T-helper 1 cell (primary cell): ENCODE measurements at regions not wholly inside any gene's neighbourhood (a gene's known extent, or its start where the extent isn't known, plus 50 kb on each side); places are given as distances from the start of the nearest gene placed in this dataset.
"Not testable (repeated sequence)": the region's sequence is repeated elsewhere in the genome, so short reads cannot be mapped to it uniquely, and the experiment has no call there.

Source experiments
- DNase-seq, 5 donors: peaks; one replicate each; pipeline ENCODE4 v3.0.0-alpha.2; 2012 to 2020

DNA sequence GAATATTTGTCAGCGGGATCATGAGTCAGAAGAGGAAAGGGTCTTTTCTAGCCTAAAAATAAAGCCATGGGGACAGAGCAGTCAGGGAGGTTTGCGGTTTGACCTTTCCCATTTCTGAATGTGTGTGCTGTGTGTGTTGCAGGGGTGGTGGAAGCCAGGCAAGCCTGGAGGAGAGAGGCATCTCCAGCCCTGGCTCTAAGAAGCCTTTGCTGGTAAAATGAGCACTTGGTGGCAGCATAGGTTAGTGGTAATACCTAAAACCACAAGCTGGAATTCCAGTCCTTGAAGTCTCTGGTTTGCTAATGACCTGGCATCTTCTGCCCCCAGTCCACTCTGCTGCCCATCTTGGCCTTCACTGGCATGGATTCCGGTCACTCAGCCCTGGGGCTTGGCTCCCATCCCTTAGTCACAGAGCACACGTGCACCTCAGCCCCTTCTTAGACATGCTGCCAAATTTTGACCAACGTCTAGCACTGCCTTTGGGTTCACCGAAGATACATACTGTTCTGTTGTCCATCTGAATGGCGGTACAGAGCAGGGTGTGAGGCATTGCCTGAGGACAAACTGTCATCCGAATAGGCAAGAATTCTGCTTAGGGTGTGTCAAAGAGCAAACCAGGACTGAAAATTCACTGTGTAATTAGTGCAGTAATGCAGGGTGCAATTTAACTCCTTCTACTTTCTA is 52.7 kb downstream of the KCNA5 start:
- no peak for DNase-seq

DNA sequence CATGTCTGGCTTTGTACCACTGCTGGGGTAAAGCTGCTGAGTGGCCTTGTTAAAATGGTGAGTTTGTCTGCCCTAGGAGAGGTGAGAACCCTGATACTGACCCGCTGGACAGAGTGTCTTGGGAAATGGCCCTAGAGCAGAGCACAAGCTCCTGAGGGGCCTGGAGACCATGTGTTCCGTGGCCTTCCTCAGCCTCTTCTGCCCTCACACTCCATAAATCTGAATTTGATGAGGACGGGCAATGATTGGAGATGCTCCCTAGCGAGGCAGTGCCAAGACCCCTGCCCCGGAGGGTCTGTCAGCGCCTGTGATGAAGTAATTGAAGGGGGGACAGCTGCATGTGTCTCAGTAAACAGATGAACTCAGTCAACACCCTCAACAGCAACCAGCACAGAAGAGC is 54.1 kb downstream of the KCNA5 start:
- no peak for DNase-seq

DNA sequence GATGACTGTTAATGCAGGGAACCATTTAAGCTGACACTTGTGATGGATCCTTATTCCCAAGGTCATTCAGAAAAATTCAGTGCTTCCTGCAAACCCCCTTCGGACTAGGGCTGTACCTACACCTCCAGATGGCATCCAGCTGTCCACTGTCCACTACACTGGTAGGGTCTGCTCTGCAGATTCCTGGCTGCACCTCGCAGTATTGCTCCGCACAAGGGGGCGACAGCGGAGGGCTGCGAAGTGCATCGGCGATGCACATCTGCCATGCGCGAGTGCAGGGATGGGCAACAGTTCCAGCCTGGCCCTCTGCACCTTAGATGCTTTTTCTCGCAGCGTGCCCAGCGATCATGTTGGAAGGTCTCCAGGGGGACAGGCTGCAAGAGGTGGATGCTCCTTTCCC is 55.5 kb downstream of the KCNA5 start:
- no peak for DNase-seq

DNA sequence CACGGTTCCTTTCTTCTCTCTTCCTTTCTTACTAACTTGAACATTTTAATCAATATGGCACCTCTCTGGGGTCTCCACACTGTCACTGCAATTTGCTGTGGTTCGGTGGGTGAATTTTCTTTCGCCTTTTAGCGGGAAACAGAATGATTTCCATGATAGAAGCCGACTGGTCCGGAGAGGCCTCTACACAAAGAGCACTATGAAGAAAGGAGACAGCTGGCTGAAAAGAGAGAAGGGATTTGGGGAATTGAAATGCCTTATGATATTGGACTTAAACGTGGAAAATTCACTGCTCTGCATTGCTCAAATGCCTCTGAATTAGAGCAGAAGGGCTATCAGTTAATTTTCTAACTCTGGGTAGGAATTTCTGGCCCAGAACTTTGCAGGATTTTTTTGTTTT is 55.9 kb downstream of the KCNA5 start:
- DNase-seq, result no peak

DNA sequence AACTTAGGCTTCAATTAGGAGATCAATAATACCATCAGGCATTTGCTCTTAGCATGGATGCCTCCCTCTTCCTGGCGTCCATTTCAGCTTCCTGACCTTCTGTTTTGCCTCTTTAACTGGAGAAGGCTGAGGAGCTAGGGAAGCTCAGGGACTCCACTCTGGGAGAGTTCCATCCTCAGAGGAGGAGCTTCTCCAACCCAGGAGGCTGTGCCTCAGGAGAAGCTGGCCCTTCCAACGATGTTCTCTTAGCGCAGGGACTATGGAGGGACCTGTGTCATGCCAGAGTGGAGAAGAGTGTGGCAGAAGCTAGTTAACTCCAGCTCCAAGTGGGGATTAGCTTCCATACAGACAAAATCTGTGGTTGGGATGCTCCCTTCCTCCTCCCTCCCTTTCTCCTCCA is 58.0 kb downstream of the KCNA5 start:
- no peak for DNase-seq

DNA sequence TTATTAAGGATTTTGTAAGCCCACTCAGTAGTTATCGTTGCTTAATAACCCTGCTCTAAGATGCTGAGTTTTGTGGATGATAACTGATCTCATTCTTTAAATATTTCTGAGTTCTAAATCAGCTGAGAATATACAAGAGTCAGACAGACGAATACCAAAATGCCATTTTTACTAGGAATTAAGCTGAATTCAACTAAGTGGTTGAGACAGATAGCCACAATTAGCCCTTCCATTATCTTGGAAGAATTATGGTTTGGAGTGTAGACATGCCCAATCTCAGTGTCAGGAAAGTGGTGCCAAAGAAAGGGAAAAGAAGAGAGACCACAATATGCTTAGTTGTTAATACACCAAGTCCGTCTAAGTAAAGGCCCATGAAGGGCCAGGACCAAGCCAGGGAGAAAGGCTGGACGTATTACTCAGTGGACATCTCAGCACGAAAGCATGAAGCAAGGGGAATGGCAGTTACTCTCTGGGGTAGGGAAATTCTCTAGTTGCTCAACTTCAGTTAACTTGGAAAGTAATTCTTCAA is 58.6 kb downstream of the KCNA5 start:
- no peak for DNase-seq

DNA sequence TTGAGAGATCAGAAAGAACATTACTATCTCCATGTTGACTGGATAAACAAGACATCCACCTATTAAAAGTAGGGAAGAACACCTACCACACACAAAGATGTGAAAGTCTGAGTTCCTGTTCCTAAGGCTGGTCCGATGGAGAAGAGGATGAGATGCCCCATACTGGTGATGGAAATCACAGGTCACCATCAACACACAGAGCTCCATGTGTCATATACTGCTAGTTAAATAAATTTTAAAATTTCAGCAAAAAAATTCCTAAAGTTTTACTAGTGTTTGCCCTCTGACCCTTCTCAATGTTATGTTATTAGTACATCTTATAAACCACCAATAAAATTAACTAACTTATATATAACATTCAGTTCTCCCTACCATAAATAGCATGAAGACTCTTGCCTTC is 59.1 kb downstream of the KCNA5 start:
- DNase-seq, result no peak

DNA sequence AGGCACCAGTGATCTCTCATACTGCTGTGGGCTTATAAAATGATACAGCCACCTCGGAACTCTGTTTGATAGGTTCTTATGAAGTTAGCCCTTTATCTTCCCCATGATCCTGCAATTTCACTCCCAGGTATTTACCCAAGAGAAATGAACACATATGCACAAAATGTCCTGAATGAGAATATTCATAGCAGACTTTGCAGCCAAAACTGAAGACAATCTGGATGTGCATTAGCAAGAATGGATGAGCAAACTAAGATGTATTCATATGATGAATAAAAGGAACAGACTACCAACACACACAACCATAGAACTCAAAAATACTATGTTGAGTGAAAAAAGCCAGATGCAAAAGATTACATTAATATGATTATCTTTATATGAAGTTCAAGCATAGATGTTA is 66.7 kb downstream of the KCNA5 start:
- DNase-seq, result no peak

DNA sequence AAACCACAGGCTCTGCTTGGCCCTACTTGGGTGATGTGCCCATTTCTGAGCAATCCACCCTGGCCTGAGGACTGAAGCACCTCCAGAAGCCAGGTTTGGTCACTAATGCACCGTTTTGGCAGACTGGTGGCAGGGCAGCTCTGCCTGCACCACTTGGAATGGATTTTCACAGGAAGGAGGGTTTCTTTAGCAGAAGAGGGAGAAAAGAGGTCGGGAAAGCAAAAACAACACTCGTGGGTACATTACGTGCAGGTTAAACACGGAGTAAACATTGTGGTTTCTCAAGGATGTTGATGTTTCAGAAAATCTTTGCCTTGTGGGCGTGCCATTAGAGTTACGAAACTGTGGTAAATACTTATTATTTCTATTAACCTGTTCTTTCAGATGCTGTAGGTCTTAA is 70.8 kb downstream of the KCNA5 start:
- no peak for DNase-seq

DNA sequence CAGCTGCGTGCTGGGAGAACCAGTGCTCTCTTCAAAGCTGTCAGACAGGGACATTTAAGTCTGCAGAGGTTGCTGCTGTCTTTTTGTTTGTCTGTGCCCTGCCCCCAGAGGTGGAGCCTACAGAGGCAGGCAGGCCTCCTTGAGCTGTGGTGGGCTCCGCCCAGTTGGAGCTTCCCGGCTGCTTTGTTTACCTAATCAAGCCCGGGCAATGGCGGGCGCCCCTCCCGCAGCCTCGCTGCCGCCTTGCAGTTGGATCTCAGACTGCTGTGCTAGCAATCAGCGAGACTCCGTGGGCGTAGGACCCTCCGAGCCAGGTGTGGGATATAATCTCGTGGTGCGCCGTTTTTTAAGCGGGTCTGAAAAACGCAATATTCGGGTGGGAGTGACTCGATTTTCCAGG is 78.1 kb downstream of the KCNA5 start:
- not testable (repeated sequence) for DNase-seq

DNA sequence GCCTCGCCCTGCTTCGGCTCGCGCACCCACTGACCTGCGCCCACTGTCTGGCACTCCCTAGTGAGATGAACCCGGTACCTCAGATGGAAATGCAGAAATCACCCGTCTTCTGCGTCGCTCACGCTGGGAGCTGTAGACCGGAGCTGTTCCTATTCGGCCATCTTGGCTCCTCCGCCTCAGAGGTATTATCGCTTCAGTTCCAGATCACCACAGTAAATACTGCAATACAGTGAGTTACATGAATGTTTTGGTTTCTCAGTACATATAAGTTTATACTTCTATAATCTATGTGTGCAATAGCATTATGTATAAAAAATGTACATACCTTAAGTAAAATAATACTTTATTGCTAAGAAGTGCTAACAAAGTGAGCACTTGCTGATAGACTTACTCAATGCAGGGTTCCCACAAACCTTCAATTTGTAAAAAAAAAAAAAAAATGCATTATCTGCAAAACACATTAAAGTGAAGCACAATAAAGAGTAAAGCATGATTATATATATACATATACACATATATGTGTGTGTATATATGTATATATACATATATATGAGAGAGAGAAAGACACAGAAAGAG is 78.7 kb downstream of the KCNA5 start:
- DNase-seq, result not testable (repeated sequence)

DNA sequence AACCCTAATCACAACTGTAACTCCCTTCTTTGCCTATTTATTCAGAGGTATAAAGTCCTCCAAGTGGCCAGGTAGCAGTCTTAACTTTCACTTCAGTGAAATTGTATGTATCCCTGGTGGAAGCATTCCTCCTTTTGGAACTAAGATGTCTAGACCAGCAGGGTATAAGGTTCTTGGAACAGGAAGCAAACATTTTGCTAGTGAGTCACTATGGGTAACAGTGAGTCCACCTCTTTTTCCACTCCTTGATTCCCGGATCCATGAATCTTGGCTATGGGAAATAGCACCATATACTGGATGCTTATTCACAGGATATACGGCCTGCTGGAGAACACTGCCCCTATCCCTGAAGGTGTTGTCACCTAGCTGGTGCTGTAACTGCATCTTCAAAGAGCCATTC is 80.2 kb downstream of the KCNA5 start:
- no peak for DNase-seq

DNA sequence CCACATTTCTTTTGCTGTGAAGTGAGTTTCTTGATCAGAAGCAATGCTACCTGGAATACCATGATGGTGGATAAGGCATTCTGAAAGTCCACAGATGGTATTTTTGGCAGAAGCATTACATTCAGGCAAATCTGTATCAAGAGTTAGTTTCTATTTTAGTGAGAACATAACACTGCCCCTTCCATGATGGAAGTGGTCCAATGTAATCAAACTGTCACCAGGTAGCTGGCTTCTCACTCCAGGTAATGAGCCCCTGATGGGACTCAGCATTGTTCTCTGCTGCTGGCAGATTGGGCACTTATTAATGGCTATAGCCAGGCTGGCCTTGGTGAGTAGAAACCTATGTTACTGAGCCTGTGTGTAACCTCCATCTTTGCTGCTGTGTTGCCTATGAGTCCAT is 80.7 kb downstream of the KCNA5 start:
- DNase-seq, result no peak

DNA sequence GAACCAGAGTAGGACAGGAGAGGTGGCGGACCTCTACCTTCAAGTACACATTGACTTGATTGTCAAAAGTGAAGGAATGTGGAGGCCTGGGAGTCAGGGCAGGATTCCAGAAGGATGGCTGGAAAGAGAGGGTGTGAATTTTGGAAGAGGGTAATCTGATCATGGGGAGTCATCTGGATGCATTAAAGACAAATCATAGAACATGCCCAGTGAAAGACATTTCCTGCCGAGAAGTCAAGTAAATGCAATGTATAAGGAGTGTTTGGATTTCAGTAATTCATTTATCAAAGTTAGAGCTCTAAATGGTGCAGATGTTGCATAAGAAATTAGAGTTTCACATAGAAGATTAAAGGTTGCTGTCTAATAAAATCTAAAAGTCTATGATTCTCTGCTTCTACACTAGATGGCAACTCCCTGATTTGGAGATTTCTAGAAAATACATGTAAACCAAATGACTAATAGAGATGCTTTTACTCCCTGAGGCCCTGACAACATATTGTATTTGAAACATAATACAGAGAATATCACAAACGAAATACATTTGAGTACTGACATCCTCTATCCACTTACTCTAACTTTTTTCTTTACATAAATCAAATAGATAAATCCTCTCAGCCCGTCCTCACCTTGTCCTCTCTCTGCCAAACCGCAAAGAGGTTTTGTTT is 91.3 kb downstream of the KCNA5 start:
- no peak for DNase-seq

DNA sequence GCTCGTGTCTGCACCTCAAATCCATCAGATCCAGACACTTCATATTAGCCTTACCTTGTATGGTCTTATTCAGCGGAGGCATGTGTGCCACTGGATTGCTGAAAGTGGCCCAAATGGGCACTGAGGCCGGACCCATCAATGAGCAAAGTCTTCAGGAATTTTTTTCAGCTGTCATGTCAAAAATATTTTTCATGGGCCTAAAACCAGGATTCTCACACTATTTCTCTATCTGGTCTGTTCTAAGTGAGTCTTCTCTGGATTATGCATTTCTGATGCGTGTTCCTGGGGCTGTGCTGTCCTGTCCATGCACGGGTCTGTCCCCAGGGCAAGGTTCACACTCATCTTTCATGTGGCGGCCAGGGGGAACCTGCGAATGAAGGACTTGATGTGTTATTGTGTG is 94.6 kb downstream of the KCNA5 start:
- no peak for DNase-seq

DNA sequence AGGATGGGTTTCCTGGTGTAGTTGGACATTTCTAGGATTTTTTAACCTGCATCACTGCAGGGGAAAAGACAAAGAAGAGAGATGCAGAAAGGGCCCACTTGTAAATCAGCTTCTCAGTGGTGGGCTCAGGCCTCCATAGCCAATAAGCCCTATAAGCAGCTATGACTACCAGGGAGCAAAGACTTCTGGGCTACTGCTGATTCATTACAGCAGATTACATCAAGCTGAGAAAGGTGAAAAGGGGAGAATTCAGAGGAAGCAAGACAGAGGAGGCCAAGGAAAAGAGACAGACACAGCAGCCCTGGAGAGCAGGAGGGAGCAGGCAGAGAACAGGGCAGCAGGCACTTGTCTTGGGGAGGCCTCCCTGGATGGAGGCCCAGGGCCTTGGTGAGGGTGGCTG is 95.2 kb downstream of the KCNA5 start:
- no peak for DNase-seq

DNA sequence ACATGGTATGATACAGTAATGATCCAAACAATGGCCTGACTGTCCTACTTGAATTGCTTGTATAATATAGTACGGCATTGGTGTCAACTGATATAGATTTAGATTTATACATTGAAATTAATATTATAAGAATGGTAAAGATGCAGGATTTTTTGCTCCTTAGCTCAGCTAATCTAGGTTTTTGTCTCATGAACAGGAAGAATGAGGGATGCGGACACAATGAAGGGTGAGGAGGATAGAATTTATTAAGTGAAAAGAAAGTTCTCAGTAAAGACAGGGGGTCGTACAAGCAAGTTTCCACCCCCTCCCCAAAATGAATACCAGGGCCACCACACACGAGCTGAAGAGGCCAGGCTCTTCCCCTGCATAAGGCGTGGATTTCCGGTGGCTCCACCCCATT is 96.1 kb downstream of the KCNA5 start:
- DNase-seq, result no peak

DNA sequence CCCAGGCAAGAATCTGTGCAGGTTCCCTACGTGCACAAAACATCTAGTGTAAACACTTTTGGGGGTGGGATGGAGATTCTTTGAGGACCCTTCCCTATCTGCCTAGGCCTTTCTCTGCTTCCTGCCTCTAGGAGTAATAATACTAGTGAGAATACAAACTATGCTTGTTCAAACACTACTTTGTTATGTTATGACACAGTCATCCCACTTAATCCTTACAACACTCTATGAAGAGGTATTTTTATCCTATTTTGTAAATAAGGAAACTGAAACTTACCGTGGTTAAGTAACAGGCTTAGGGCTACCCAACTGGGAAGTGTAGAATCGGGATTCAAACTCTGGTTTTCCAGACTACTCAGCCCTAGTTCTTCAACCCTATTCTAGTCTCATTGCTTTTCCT is 96.5 kb downstream of the KCNA5 start:
- DNase-seq, result no peak

DNA sequence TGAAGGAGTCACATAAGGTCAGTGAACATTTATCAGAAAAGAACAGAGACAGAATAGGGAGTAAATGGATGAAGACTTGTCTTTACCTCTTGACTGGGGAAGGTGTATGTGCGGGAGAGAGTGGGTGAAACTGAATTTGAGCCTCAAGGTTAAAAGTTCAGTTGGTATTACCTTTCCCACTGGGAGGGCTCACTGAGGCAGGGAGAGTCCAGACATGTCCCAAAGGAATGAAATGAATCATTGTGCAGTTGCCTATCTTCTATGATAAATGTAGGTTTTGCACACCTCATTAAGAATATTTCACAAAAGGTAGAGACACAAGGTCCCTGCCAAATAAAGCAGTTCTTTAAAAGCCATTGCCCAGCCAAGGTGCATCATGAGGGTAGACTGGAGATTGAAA is 105.2 kb downstream of the KCNA5 start:
- DNase-seq, result no peak

DNA sequence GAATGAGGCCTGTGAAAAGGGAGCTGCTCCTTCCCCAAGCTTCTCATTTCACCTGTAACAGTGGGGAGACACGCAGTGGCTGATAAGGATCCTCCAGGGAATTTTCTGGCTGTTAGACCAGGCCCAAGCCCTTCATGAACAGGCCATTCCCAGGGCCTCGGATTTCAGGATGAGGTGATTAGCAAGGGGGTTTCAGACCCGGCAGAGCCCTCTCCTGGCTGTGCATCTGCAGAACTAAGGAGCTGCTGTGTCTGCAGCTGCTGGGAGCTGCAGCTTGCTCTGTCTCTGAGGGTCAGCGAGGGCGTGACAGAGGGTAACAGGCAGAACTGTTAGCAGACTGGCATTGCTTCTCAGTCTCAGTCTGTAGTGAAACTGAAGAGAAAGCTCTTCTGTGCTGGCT is 110.4 kb downstream of the KCNA5 start:
- DNase-seq, result no peak

DNA sequence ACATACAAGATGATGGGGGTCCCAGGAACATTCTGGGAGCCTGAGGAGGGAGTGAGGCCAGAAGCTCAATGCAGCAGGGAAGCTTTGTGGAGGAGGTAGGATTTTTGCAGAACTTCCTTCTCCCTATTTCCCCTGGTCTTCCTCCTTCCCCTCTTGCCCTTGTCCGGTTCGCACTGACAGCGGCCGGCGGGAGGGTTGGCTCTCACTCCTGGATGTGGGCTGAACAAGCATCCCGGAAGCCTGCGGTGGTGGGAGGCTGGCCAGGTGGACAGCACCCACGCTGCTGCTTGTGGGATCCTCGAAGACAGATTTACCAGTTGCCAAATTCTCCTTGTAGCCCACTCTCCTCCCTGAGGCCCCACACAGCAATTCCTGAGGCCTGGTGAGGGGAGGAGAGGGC is 112.2 kb downstream of the KCNA5 start:
- no peak for DNase-seq

DNA sequence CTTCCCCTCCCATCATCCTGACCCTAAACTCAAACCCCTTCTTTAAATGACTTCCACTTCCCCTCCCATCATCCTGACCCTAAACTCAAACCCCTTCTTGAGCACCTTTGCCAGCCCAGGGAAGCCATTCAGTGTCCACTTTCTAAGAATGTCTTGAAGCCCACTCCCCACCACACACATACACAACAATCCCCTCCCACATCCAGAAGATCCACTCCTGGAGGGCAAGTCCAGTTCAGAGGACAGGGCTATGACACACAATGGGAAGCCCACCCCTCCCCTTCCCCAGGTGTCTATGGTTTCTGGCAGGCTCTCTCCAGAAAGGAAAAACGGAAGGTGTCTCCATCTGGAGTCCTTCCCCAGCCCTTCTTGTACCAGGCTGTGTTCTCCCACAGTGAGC is 117.1 kb downstream of the KCNA5 start:
- DNase-seq, result no peak

DNA sequence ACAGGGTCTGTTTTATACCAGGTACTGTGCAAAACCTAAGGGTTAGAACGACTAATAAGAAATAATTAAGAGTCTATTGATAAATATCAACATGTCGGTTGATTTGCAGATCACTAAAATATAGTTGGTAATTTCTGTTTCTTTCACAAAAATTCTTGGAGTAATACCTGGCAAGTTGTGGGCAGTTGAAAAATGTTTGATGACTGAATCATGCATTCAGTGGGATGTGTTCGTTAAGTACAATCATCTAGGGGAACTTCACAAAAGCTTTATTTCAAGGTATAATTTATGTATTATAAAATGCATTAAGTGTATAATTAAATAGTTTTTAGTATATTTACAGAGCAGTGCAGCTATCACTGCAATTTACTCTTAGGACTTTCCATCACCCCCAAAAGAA is 120.0 kb downstream of the KCNA5 start:
- DNase-seq, result no peak

DNA sequence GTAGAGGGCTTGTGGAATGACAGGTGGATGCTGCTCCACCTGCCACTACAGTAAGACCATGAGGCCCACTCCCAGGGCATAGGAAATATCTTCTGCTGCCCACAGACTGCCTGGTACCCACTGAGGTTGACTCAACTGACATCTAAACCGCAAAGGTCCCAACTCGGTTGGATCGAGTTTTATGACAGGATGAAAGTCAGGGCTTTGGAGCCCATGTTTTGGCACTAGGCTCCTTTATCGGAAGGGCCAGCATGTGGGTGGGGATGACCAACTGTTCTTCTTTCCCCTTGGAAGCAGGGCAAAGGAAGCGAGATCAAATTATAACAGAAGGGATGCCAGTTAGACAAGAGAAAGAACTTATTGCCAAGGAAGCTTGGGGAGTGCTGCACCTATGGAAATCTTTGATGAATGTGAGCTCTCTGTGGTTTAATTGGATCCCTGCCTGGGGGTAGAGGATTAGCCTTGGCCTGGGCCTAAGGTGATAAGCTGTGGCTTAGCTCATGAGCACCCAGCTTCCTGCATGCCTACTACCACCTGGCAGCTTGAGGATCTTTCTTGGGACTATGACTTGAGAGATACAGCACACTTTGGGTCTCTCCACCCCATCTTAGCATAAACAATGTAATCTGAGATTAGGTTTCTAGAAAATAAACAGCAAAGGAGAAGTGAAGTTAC is 121.8 kb downstream of the KCNA5 start:
- no peak for DNase-seq
